ENCODE measurements at regions not wholly inside any gene's neighbourhood (a gene's known extent, or its start where the extent isn't known, plus 50 kb on each side); places are given as distances from the start of the nearest gene placed in this dataset.

DNA sequence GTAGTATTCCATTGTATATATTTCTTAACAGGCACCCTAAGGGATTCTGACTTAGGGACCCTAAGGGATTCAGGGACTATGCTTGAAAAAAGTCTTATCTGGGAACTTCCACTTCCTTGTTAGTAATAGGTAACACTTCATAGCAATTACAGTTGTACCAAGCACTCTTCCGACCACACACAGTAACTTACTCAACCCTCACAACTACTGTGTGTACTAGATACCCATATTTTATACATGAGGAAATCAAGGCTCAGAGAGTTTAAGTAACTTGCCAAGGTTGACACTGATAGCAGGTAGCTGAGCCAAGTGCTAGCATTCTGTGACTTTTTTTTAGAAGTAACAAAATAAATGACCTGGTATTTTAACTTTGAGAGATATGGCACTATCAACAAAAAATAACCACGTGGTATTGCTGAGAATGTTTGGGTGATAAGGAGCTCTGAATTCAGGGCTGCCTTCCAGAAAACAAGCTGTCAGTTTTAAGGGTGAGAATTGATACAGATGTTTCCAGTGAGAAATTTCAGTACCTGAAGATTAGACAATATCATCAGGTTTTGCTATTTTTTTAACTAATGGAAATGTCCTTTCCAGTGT lies 210.3 kb upstream of the SUCLG2 start:
- DNase-seq: no peak

DNA sequence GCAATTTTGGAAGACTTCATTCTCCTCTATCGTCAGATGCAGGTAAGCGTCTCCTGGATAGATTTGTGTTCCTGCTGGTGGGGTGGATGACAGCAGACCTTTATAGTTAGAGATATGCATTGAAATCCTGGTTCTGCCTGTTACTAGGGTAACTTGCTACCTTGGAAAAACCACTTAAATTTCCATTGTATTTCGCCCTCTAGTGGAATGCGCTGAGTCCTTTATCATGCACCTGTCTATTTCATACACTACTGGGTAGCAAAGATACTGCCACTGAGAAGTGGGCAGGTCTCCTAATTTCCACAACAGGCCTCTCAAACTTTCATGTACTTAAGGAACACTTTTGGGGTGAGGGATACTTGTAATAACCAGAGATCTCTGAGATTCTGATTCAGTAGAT lies 209.5 kb upstream of the SUCLG2 start:
- DNase-seq: no peak

DNA sequence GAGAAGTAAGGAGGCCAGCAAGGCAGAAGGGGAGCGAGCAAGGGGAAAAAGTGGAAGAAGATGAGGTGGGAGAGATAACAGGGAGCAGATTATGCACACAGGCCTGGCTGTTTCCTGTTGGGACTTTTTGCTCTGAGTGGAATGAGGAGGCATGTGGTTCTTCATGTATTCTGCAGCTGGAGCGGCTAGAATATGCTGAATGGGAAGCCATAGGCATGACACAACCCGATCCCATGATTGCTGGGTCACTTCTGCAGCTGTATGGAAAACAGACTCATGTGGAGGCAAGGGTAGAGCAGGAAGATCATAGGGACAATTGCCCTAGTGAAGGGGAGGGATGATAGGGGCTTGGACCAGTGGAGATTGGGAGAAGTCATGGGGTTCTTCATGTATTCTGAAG lies 206.0 kb upstream of the SUCLG2 start:
- no peak for DNase-seq

DNA sequence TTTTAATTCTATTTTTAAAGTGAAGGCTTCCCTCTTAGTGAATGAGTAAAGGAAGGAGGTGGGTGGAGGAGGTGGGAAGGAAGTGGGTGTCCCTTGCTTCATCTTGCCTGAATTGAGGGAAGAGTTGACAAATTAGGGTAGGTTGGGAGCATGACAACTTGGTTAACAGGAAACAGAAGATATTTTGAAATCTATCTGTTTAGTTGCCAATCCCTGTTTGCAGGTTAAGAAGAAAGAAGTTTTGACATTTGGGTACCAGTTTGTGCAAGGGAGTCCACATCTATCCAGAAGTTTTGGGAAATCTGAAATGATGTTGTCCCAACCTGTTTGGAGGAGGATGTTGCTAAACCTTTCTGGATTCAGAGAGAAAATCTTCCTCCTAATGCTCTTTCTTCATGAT lies 204.1 kb upstream of the SUCLG2 start:
- DNase-seq: no peak

DNA sequence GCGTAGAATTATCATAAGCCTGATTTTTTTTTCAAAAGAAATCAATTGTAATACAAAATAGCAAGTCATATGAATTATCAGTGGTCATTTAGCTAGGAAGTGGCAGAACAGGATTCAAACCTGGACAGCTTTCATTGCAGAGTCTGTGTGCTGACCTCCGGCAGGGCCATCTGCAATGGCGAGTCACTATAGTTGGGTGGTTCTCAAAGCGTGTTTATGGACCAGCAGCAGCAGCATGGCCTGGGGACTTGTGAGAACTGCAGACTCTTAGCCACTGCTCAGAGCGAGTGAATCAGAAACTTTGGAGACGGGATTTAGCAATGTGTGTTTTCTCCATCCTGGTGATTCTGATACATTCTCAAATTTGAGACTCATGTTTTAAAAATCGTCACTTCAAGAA lies 202.3 kb upstream of the SUCLG2 start:
- no peak for DNase-seq

DNA sequence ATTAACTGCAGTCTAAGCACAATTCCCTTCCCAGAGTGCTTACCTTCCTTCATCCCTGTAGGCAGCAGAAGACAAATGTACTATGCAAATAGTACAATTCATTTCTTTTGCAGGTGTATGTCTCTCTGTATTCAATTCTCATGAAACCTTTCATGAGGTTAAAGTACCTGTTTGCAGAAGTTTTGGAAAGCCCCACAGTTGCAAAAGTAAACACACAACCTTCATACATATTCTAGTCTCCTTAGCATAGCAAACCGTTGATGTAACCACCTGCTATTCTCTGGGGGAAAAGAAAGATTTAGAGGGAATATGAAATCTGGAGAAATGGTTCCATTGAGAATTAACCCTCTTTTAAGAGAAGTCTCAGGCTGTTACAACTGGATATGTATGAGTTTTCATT lies 200.3 kb upstream of the SUCLG2 start:
- no peak for DNase-seq

DNA sequence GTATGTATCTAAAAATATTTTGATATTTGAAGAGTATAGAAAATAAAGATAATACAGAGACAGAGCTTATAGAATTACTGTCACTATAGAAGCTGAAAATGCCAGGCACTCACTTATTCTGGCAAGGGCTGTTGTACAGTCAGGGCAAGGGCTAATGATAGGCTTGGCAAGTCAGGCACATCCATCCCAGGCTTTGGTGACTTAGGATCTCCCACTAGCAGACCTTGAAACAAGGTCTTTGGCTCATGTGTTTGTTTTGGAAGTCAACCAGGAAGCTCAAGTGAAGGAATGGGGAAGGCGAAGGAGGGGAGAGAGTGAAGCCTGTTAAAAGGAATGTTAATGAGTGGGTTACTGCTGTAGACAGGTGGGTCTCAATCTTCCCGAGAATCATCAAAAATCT lies 199.1 kb upstream of the SUCLG2 start:
- no peak for DNase-seq

DNA sequence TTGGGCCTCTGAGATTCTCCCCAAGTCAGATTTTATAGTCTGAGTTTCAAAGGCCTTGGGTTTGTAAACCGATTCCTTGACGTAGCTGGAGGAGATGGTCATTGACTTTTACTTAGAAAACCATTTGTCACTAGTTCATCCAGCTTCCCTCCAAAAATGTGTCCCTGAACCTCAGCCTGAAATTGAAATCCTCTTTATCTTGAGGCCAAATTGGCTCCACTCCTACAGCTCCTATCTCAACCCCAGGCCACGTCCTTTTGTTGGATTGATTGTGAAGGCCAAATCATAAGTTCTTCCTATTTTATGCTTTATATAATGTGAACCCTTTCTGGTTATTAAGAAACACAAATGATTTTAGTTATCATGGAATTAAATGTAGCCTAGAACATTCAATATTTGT lies 193.9 kb upstream of the SUCLG2 start:
- DNase-seq: no peak

DNA sequence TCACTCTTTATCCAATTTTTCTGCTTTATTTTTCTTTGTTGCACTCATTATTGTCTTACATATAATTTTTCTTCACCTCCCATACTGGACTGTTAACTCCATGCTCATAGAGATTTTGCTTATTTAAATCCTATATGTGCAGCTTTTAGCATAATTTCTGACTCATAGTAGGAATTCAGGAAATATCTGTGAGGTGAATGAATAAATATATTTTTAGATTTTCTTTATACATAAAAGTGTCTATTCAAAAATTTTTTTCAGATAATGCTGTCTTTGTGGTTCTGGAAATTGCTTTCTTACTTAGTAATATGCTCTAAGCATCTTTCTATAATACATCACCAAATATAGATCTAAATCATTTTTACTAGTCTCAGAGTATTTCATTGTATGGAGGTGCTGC lies 191.8 kb upstream of the SUCLG2 start:
- peak; percentile 59 for DNase-seq

DNA sequence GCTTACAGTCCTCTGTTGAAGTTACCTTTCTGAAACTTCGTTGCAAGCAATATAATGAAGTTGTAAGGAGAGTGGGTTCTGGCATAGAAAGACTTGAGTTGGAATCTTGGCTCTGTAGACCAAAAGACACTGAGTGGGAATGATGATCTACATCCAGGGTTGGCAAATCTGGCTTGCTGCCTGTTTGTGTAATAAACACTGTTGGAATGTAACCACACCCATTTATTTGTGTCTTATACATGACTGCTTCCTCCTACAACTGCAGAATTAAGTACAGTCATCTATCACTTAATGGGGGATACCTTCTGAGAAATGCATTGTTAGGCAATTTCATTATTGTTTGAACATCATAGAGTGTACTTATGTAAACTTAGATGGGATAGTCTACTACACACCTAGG lies 178.4 kb upstream of the SUCLG2 start:
- DNase-seq: no peak

DNA sequence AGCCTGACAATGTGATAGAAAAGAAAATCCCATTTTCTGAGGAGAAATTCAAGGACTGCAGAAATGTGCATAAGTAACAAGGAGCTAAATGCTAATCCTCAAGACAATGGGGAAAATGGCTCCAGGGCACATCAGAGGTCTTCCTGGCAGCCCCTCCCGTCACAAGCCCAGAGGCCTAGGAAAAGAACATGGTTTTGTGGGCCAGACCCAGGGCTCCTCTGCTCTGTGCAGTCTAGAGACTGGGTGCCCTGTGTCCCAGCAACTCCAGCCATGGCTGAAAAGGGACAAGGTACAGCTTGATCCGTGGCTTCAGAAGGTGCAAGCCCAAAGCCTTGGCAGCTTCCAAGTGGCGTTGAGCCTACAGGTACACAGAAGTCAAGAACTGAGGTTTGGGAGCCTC lies 176.8 kb upstream of the SUCLG2 start:
- no peak for DNase-seq

DNA sequence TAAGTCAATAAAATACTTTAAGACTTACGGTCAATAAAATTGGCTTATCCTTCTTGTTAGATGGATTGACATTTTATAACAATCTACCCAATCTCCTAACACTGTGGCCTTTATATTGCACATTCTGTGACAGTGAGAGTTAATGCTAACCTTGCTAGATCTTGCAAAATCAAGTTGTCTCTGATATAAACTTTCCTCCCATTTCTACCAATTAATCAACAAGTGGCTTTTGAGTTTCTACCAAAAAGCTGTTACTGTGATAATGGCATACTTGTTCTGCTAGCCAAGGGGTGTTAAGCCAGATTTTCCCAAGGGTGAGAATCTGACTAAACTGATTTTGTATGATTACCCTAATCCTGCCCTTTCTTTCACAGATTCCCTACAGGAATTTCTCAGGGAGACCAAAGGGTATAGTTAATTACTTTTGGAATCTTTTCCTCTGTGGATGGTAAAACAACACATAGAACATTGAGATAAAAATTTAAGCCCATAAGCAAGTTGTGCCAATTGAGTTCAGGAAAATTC lies 174.1 kb upstream of the SUCLG2 start:
- DNase-seq: no peak

DNA sequence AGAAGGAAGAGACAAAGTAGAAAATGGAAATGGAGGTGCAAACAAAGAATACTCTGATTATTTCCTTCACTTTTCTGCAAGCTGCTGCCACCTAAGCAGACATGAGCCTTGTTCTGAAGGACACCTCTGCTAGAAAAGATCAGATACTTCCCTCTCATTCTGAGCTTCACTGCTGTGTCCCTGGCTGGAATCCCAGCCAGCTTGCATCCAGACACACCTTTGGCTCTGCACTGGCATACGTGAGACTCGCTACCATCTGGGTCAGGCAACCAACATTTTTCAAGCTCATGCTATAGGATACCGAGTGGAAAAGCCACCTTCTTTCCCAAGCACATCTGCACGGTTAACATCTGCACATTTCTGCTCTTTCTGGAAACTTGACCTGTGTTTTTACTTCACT lies 166.7 kb upstream of the SUCLG2 start:
- DNase-seq: no peak

DNA sequence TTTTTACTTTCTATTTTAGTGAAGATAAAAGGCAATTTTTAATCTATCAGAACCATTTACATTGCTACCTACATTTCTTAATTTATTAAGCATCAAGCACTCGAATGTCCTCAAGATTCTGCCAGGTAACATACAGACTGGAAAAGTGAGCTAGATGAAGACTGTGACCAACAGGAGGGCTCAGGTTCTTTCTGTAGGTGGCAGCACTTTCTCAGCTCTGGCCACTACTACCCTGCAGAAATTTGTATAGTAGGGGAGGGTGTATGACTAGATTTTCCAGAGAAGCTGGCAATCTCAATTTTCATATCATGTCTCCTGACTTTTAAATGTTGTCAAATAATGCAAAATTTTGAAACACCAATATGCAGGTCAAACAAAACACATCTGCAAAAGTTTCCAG lies 165.0 kb upstream of the SUCLG2 start:
- DNase-seq: no peak

DNA sequence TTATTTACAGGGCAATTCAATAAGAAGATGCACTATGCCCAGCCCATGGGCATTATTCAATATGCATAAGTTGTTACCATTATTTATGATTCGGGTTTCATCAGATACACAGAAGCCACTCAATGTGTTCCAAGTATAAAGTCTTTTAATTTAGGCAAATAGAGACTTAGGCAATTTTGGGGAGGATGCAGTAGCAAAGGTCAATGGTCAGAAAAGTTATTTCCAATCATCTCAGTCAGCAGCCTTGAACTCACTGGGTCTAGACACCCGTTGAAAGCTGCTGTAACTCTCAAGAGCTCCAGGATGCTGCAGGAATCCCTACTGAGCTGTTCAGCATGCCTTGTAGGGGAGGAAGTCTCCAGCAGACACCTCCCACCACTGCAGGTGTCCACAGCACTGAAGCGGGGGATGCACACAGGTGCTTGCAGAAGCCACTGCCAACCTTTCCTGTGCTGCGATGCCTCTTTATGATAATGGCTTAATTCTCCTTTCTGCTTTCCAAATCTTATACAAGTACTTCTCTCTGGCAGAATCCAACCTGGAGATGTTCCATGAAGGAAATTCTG lies 155.0 kb upstream of the SUCLG2 start:
- no peak for DNase-seq

DNA sequence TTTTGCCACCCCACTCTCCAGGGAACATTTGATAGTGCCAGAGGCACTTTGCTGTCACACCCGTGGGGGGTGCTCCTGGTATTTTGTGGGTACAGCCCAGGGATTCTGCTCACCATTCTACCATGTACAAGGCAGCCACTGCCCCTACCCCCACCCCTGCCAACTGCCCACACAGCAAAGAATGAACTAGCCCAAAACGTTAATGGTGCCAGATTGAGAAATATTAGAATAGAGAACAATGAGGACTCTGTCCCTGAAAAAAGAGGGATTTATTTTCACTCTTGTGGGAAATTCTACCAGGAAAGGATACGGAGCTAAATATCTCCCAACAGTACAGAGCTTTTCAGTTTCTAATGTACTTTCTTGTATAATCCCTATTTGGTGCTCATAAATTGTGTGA lies 154.5 kb upstream of the SUCLG2 start:
- DNase-seq: no peak

DNA sequence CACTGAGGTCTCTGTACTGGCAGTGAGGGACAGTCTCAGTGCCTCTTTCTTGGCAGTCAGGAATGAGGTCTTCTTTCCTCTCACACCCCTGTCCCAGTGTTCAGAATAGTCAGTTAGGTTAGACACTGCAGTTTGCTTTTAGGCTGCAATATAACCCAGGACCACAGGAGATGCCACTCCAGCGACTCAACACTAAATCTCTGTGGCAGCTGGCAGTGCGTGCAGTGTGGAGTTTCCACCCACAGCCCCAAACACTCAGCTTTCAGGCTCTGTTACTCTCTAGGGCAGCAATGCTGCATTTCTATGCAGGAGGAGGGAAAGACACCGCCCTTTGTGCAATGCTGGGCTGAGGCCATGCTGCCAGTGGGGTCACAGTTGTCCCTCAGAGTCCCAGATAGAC lies 150.2 kb upstream of the SUCLG2 start:
- no peak for DNase-seq

DNA sequence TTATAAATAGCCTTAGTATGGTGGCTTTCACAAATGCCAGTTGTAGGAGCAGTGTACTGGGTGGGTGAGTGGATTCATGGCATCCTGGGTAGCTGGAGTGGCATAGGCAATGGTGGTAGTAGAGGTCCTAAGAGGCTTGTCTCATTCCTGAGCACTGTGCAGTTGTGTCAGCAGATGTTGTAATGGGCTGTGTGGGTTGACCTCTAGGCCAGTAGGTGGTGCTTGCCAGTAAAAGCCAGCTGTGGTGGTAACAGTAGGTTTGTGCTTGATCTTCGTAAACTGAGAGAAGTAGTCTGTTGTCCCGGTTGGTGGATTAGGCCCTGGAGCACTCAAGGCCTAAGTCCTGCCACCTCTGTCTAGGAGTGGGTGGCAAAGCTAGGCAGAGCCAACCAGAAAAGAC lies 149.7 kb upstream of the SUCLG2 start:
- no peak for DNase-seq

DNA sequence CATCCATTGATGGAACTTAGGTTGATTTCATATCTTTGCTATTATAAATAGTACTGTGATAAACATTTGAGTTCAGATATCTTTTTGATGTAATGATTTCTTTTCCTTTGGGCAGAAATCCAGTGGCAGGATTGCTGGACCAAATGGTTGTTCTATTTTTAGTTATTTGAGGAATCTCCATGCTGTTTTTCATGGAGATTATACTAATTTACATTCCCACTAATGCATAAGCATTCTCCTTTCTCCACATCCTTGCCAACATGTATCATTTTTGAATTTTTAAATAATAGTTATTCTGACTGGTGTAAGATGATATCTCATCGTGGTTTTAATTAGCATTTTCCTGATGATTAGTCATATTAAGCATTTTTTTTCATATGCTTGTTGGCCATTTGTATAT lies 144.0 kb upstream of the SUCLG2 start:
- DNase-seq: peak; percentile 33

DNA sequence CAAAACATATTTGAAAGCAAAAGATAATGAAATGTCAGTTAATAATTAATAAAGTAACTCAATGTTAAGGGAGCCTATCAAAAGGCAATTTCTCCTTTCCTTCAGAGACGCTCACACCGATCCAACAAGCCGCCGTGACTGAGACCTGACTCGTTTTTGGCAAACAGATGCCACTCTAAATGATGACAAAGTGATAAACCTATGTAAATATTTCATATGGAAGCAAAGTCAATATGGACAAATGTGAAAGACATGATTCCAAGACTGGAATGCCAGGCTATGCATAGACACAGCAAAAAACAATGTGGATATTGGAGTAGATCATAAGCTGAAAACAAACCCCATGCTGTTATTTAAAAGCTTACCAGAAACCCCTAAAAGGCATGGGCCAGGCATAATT lies 137.2 kb upstream of the SUCLG2 start:
- DNase-seq: no peak

DNA sequence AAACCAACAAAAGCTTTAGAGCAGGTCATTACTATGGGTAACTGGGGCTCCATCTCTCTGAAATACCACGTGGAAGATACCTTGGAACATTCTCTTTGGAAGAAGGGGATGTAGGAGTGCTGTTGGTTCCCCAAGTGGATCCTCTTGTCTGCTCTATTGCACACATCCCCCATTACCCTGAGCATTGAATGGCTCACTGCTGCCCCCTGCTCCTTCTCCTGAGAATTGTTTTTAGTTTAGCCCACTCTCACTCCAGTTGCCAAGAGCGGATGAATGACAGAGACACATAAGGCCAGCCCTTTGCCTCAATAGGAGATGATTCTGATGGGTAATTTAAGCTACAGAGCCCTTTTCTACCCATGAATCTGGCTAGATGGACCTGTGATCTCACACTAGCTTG lies 135.6 kb upstream of the SUCLG2 start:
- peak; percentile 42 for DNase-seq

DNA sequence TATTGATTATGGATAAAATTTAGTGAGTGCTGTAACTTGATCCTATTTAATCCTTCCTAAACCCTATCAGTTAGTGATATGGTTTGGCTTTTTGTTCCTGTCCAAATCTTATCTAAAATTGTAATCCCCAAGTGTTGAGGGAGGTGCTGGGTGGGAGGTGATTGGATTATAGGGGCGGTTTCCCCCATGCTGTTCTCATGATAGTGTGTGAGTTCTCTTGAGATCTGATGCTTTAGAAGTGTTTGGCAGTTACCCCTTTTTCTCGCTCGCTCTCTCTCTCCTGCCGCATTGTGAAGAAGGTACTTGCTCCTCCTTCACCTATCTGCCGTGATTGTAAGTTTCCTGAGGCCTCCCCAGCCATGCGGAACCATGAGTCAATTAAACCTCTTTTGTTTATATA lies 134.0 kb upstream of the SUCLG2 start:
- no peak for DNase-seq

DNA sequence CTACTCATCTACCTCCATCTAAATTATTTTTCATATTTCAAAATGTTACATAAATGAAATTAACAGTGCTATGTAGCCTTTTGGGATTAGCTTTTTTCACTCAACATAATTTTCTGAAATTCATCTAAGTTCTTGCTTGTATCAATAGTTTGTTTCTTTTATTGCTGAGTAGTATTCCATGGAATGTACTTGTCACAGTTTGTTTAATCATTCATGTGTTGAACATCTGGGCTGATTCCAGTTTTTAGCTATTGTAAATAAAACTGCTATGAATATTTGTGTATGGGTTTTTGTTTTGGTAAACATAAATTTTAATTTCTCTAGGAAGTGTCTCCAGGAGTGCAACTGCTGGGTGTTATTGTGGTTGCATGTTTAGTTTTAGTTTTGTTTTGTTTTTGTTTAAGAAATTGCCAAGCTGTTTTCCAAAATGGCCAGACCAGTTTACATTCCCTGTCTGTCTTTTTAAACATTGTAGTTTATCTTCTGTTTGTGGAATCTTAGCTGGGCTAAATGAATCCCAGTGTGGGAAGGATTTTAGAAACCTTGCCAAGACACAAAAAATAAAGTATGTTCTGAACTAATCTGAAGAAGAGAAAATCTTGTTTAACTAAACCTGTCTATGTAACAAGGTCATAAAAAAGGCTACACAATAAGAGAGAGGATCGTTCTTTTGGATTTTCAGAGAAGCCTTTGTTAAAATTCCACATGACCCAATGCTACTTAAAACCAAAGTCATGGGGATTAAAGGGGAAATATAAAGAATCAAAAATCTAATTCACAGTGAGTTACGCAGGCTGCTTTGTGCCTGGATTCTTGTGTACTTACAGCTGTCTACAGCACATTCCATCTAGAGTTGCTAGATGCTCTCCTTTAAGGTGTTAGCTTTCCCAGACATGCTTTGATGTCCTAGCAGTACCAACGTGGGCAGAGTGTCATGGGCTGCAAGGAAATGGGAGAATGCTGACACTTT lies 129.2 kb upstream of the SUCLG2 start:
- DNase-seq: no peak

DNA sequence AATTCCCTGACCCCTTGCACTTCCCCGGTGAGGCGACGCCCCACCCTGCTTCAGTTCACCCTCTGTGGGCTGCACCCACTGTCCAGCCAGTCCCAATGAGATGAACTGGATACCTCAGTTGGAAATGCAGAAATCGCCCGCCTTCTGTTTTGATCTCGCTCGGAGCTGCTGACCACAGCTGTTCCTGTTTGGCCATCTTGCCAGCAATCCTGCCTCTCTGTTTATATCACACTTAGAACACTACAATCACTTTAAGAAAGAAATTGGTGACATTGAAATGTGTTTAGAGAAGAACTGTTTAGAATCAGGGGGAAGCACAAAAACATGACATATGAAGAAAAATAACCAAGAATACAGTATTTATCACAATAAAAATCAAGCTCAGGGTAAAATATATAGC lies 127.5 kb upstream of the SUCLG2 start:
- DNase-seq: no peak

Data from fibroblast of skin of right quadriceps (primary cell).